WTC11 (cell line): ENCODE measurements at regions not wholly inside any gene's neighbourhood (a gene's known extent, or its start where the extent isn't known, plus 50 kb on each side); places are given as distances from the start of the nearest gene placed in this dataset.

ENCODE experiments used
- CTCF ChIP-seq: fragments of 200-600 bp; IDR thresholded peaks from 2 replicates; pipeline ENCODE4 v1.8.0; 2022; ENCODE audit warnings: antibody characterized with exemption
- JUN ChIP-seq: sonication (generic); formaldehyde crosslinking; IDR thresholded peaks from 2 replicates; pipeline ENCODE4 v1.8.0; 2023; ENCODE audit warnings: mild to moderate bottlenecking, missing genetic modification reagents
- RELA ChIP-seq: sonication (generic); formaldehyde crosslinking; IDR thresholded peaks from 2 replicates; pipeline ENCODE4 v1.8.1; 2022; ENCODE audit warnings: missing genetic modification reagents, mild to moderate bottlenecking, borderline replicate concordance

- TF ChIP-seq CTCF (no peak), JUN (CRISPR knock-in tag) (no peak), RELA (CRISPR knock-in tag) (no peak)
Observed at GRCh38 chr13:26476111-26476781, 81.2 kb upstream of the WASF3 start.
